Epithelial cell of esophagus (primary cell): ENCODE measurements at regions not wholly inside any gene's neighbourhood (a gene's known extent, or its start where the extent isn't known, plus 50 kb on each side); places are given as distances from the start of the nearest gene placed in this dataset.
"Not testable (repeated sequence)": the region's sequence is repeated elsewhere in the genome, so short reads cannot be mapped to it uniquely, and the experiment has no call there.

Experiments
- DNase-seq: peaks from one replicate; pipeline ENCODE4 v3.0.0; 2010; ENCODE audit warnings: low read depth
- H3K4me3 ChIP-seq: 2 replicates; pipeline ENCODE4 v1.5.1; 2011; ENCODE audit warnings: mild to moderate bottlenecking, low read length, control low read depth
- TF ChIP-seq, protein P1 (sequence below): IDR thresholded peaks from 2 replicates; pipeline ENCODE4 v1.5.1; 2011; ENCODE audit warnings: low read depth, mild to moderate bottlenecking, low read length, control low read depth, inconsistent platforms; ENCODE audit not compliant: insufficient read depth; ENCODE audit errors: missing control alignments

DNA sequence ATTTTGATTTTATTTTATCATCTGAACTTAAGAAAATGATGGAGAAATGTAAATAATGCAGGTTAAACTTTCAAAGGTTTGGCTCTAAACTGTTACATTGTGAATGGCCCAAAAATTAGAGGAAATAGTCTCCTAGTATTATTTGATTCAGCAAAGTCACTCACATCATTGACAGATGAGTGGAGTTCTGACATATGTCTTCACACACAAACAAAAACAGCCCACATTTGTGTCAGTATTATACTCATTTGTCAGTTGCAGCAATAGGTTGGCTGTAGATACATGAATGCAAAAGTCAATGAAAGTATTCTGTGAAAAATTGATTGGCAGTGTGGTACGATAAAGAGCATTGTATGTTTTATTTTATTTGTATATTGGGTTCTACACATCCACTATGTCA is 108.8 kb upstream of the BMPER start:
- no peak overlapping the region for H3K4me3 ChIP-seq
- TF ChIP-seq, protein P1, sequence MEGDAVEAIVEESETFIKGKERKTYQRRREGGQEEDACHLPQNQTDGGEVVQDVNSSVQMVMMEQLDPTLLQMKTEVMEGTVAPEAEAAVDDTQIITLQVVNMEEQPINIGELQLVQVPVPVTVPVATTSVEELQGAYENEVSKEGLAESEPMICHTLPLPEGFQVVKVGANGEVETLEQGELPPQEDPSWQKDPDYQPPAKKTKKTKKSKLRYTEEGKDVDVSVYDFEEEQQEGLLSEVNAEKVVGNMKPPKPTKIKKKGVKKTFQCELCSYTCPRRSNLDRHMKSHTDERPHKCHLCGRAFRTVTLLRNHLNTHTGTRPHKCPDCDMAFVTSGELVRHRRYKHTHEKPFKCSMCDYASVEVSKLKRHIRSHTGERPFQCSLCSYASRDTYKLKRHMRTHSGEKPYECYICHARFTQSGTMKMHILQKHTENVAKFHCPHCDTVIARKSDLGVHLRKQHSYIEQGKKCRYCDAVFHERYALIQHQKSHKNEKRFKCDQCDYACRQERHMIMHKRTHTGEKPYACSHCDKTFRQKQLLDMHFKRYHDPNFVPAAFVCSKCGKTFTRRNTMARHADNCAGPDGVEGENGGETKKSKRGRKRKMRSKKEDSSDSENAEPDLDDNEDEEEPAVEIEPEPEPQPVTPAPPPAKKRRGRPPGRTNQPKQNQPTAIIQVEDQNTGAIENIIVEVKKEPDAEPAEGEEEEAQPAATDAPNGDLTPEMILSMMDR: no peak
- no peak for DNase-seq

GRCh38 chr7:33797512-33797911 is 107.8 kb upstream of the BMPER start:
- DNase-seq, H3K4me3 ChIP-seq: not testable (repeated sequence)

DNA sequence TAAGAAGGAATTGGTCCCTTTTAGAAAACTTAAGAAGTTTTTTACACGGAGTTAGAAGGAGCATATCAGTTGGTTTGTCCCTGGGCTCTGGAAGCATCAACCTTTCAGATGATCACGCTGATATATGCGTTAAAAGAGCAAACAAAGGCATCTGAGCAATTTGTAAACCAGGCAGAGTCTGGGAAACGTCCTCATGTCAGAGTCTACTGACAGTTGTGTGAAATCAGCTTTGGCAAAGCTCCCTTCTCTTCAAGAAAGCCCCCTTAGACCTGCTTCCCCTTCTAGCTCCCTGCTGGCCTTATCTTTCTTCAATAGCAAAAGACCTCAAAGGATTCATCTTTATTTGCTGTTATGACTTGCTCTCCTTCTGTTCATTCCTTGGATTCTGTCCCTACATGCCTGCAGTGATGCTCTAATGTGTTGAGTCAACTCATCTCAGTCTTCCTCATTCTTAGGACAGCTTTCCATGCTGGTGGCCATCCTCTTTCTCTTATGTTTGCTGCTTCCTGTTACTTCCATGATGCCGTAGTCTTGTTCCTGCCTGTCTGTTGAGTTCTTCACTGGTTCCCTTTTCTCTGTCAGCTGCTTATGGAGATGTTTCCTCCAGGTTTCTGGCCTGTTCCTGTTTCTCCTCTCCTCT is 106.5 kb upstream of the BMPER start:
- TF ChIP-seq, protein P1: no peak
- peak; percentile 93 for DNase-seq

GRCh38 chr7:33799766-33800165 is 105.6 kb upstream of the BMPER start:
- H3K4me3 ChIP-seq: no peak overlapping the region
- DNase-seq: peak; percentile 32
- TF ChIP-seq, protein P1: no peak

More for the DNA sequence above, 106.5 kb upstream of the BMPER start:
- H3K4me3 ChIP-seq: no peak overlapping the region

GRCh38 chr7:33802600-33802999 is 102.7 kb upstream of the BMPER start:
- H3K4me3 ChIP-seq: no peak overlapping the region
- TF ChIP-seq, protein P1: no peak
- no peak for DNase-seq

DNA sequence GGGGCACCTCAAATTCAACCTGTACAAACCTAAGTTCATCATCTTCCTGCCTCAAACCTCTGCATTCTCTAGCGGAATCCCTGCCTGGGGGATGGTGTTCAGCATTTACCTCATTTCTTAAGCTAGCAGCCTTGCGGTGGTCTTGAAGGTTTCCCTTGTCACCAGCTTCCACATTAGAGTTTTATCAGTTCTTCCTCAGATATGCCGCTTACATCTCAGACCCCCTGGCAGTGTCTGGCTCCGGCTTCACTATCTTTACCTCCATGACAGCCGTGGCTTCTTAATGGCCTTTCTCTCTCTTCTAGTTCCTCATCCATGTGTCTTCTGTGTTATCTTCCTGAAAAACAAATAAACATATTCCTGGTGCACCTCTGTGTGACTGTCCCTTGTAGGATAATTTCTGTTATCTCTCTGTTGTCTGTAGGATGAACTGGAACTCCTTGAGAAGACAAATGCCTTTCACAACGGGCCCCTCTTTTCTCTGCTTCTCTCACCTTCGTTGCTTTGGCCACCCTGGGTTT is 101.1 kb upstream of the BMPER start:
- no peak for DNase-seq
- H3K4me3 ChIP-seq: no peak overlapping the region
- TF ChIP-seq, protein P1: no peak

- H3K4me3 ChIP-seq: no peak overlapping the region
- DNase-seq: peak; percentile 78
- TF ChIP-seq, protein P1: no peak
Observed at GRCh38 chr7:33805630-33806233, 99.6 kb upstream of the BMPER start.
